Neural cell (in vitro differentiated cells): ENCODE measurements at regions not wholly inside any gene's neighbourhood (a gene's known extent, or its start where the extent isn't known, plus 50 kb on each side); places are given as distances from the start of the nearest gene placed in this dataset.

Experiments
- EP300 ChIP-seq: fragments of 450-650 bp; conservative IDR thresholded peaks from 2 replicates; pipeline ENCODE4 v1.6.1; 2014; ENCODE audit warnings: antibody characterized with exemption, mild to moderate bottlenecking, moderate library complexity; ENCODE audit not compliant: poor library complexity, severe bottlenecking
- TF ChIP-seq, protein P1 (sequence below): fragments of 450-650 bp; IDR thresholded peaks from 2 replicates; pipeline ENCODE4 v1.5.1; 2014; ENCODE audit warnings: antibody characterized with exemption, mild to moderate bottlenecking, moderate library complexity; ENCODE audit not compliant: poor library complexity, severe bottlenecking

DNA sequence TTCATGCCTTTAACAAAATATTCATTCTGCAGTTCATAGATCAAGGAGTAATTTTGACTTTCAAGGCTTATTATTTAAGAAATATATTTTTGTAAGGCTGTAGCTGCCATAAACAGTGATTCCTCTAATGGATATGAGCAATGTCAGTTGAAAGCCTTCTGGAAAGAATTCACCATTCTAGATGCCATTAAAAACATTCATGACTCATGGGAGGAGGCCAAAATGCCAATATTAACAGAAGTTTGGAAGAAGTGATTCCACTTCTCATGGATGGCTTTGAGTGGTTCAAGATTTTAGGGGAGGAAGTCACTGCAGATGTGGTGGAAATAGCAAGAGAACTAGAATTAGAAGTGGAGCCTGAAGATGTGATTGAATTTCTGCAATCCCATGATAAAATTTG, 229.1 kb downstream of the DEPDC1B start:
- TF ChIP-seq EP300, result no peak
- TF ChIP-seq, protein P1, sequence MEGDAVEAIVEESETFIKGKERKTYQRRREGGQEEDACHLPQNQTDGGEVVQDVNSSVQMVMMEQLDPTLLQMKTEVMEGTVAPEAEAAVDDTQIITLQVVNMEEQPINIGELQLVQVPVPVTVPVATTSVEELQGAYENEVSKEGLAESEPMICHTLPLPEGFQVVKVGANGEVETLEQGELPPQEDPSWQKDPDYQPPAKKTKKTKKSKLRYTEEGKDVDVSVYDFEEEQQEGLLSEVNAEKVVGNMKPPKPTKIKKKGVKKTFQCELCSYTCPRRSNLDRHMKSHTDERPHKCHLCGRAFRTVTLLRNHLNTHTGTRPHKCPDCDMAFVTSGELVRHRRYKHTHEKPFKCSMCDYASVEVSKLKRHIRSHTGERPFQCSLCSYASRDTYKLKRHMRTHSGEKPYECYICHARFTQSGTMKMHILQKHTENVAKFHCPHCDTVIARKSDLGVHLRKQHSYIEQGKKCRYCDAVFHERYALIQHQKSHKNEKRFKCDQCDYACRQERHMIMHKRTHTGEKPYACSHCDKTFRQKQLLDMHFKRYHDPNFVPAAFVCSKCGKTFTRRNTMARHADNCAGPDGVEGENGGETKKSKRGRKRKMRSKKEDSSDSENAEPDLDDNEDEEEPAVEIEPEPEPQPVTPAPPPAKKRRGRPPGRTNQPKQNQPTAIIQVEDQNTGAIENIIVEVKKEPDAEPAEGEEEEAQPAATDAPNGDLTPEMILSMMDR, result no peak
